GM23338 (cell line): ENCODE measurements at regions not wholly inside any gene's neighbourhood (a gene's known extent, or its start where the extent isn't known, plus 50 kb on each side); places are given as distances from the start of the nearest gene placed in this dataset.

Experiments
- ATAC-seq: fragments of 200-7000 bp; cut with Tn5 transposase; 3 replicates; pipeline ENCODE4 v1.9.1; 2020
- DNase-seq: peaks from one replicate; pipeline ENCODE4 v3.0.0-alpha.2; 2015; ENCODE audit warnings: low spot score
- H2AFZ ChIP-seq: fragments of 200-600 bp; sonication (generic); 2 replicates; pipeline ENCODE4 v1.8.0; 2016; ENCODE audit warnings: antibody characterized with exemption, mild to moderate bottlenecking, moderate library complexity
- H3F3A ChIP-seq: fragments of 200-600 bp; sonication (generic); replicated peaks from 2 replicates; pipeline ENCODE4 v1.8.0; 2017; ENCODE audit warnings: antibody characterized with exemption, mixed run types, low read depth
- H3K27ac ChIP-seq: fragments of 200-600 bp; sonication (generic); 2 replicates; pipeline ENCODE4 v1.6.1; 2016; ENCODE audit warnings: low read depth
- H3K27me3 ChIP-seq: fragments of 200-600 bp; sonication (generic); 2 replicates; pipeline ENCODE4 v1.8.0; 2016; ENCODE audit warnings: mild to moderate bottlenecking, mixed run types, moderate library complexity; ENCODE audit not compliant: insufficient read depth
- H3K36me3 ChIP-seq: fragments of 200-600 bp; sonication (generic); 2 replicates; pipeline ENCODE4 v1.8.0; 2016; ENCODE audit warnings: mild to moderate bottlenecking; ENCODE audit not compliant: insufficient read depth
- H3K4me1 ChIP-seq: fragments of 200-600 bp; sonication (generic); 2 replicates; pipeline ENCODE4 v1.8.0; 2016; ENCODE audit warnings: mild to moderate bottlenecking, moderate library complexity; ENCODE audit not compliant: insufficient read depth
- H3K4me2 ChIP-seq: fragments of 200-600 bp; sonication (generic); 2 replicates; pipeline ENCODE4 v1.7.1; 2017; ENCODE audit warnings: mixed run types
- H3K4me3 ChIP-seq: fragments of 200-600 bp; sonication (generic); 2 replicates; pipeline ENCODE4 v1.6.1; 2016; ENCODE audit warnings: mixed run types
- H3K79me2 ChIP-seq: fragments of 200-600 bp; sonication (generic); replicated peaks from 2 replicates; pipeline ENCODE4 v1.8.0; 2017; ENCODE audit warnings: mild to moderate bottlenecking; ENCODE audit not compliant: insufficient read depth
- H3K9me2 ChIP-seq: fragments of 200-600 bp; sonication (generic); 2 replicates; pipeline ENCODE4 v1.8.0; 2017; ENCODE audit not compliant: insufficient read depth
- H4K20me1 ChIP-seq: fragments of 200-600 bp; sonication (generic); replicated peaks from 2 replicates; pipeline ENCODE4 v1.8.0; 2017; ENCODE audit warnings: mild to moderate bottlenecking; ENCODE audit not compliant: insufficient read depth
- H3K27ac Mint-ChIP-seq: 2 replicates; pipeline ENCODE4 v1.8.0; 2020; ENCODE audit warnings: inconsistent platforms, mild to moderate bottlenecking, moderate library complexity, mixed read lengths
- H3K27me3 Mint-ChIP-seq: 3 replicates; pipeline ENCODE4 v1.8.0; 2022; ENCODE audit warnings: low read depth, mild to moderate bottlenecking, moderate library complexity, mixed read lengths, inconsistent platforms; ENCODE audit not compliant: insufficient read depth, poor library complexity
- H3K36me3 Mint-ChIP-seq: 3 replicates; pipeline ENCODE4 v1.8.0; 2021; ENCODE audit warnings: low read depth, mild to moderate bottlenecking, inconsistent platforms, moderate library complexity, mixed read lengths
- H3K4me1 Mint-ChIP-seq: 3 replicates; pipeline ENCODE4 v1.8.0; 2020; ENCODE audit warnings: mild to moderate bottlenecking, inconsistent platforms, mixed read lengths
- H3K4me3 Mint-ChIP-seq: 3 replicates; pipeline ENCODE4 v1.8.0; 2021; ENCODE audit warnings: moderate library complexity, mild to moderate bottlenecking, inconsistent platforms, mixed read lengths
- H3K9me3 Mint-ChIP-seq: 3 replicates; pipeline ENCODE4 v1.8.0; 2020; ENCODE audit warnings: moderate library complexity, mild to moderate bottlenecking, inconsistent platforms, mixed read lengths
- EZH2 ChIP-seq: fragments of 200-600 bp; sonication (generic); IDR thresholded peaks from one replicate; pipeline ENCODE4 v1.8.0; 2017; ENCODE audit warnings: antibody characterized with exemption, mild to moderate bottlenecking, low read depth; ENCODE audit not compliant: unreplicated experiment
- STAT1 ChIP-seq: IDR thresholded peaks from one replicate; pipeline ENCODE4 v1.6.1; 2016; ENCODE audit warnings: antibody characterized with exemption; ENCODE audit not compliant: unreplicated experiment
- ZNF331 ChIP-seq: fragments of 250-450 bp; sonication (Bioruptor Pico); IDR thresholded peaks from 2 replicates; pipeline ENCODE4 v1.5.0; 2020; ENCODE audit warnings: low read depth, mild to moderate bottlenecking, moderate library complexity
- TF ChIP-seq, protein P1 (sequence below), 2 experiments: fragments of 200-600 bp in 1 of 2; sonication (generic) in 1 of 2; conservative IDR thresholded peaks; 2 replicates each; pipeline versions ENCODE4 v1.5.1 to v1.6.1; 2016 to 2017; ENCODE audit warnings: antibody characterized with exemption in 2 of 2, low read depth in 2 of 2, mild to moderate bottlenecking in 2 of 2, moderate library complexity in 1 of 2

- H3F3A ChIP-seq: no peaks in the 10 kb centered on the region
- H3K4me3 ChIP-seq: no peak overlapping the region
- no peaks in the 10 kb centered on the region for H4K20me1 ChIP-seq
- no peak overlapping the region for H3K27ac ChIP-seq
- H3K36me3 ChIP-seq: no peaks in the 10 kb centered on the region
- TF ChIP-seq EZH2: no peak
- TF ChIP-seq ZNF331 (CRISPR knock-in tag): no peak
- no peaks in the 10 kb centered on the region for H3K9me2 ChIP-seq
- Mint-ChIP-seq H3K36me3 (no peaks in the 10 kb centered on the region), H3K9me3 (no peaks in the 10 kb centered on the region), H3K4me1 (no peaks in the 10 kb centered on the region), H3K4me3 (no peak overlapping the region), H3K27ac (no peak overlapping the region), H3K27me3 (peaks cover 1% of the 10 kb centered on the region)
- no peaks in the 10 kb centered on the region for H3K4me1 ChIP-seq
- H3K4me2 ChIP-seq: no peak overlapping the region
- ATAC-seq (no peak), DNase-seq (no peak)
- H3K79me2 ChIP-seq: no peaks in the 10 kb centered on the region
- H3K27me3 ChIP-seq: no peaks in the 10 kb centered on the region
- H2AFZ ChIP-seq: no peak overlapping the region
These were observed 75.3 kb upstream of the NCAM1 start for GRCh38 chr11:112885744-112886433.

GRCh38 chr11:112886434-112887370, 74.5 kb upstream of the NCAM1 start:
- no peak overlapping the region for H2AFZ ChIP-seq
- H3K4me2 ChIP-seq: no peak overlapping the region
- no peaks in the 10 kb centered on the region for H3K79me2 ChIP-seq
- Mint-ChIP-seq H3K4me3 (no peak overlapping the region), H3K27me3 (peaks cover 1% of the 10 kb centered on the region), H3K9me3 (no peaks in the 10 kb centered on the region), H3K36me3 (no peaks in the 10 kb centered on the region), H3K4me1 (no peaks in the 10 kb centered on the region), H3K27ac (no peak overlapping the region)
- no peaks in the 10 kb centered on the region for H4K20me1 ChIP-seq
- no peaks in the 10 kb centered on the region for H3K9me2 ChIP-seq
- no peaks in the 10 kb centered on the region for H3K27me3 ChIP-seq
- H3K4me3 ChIP-seq: no peak overlapping the region
- no peaks in the 10 kb centered on the region for H3K4me1 ChIP-seq
- H3K36me3 ChIP-seq: no peaks in the 10 kb centered on the region
- no peak overlapping the region for H3K27ac ChIP-seq
- H3F3A ChIP-seq: no peaks in the 10 kb centered on the region
- ATAC-seq: no peak
- no peak for DNase-seq
- TF ChIP-seq, protein P1, sequence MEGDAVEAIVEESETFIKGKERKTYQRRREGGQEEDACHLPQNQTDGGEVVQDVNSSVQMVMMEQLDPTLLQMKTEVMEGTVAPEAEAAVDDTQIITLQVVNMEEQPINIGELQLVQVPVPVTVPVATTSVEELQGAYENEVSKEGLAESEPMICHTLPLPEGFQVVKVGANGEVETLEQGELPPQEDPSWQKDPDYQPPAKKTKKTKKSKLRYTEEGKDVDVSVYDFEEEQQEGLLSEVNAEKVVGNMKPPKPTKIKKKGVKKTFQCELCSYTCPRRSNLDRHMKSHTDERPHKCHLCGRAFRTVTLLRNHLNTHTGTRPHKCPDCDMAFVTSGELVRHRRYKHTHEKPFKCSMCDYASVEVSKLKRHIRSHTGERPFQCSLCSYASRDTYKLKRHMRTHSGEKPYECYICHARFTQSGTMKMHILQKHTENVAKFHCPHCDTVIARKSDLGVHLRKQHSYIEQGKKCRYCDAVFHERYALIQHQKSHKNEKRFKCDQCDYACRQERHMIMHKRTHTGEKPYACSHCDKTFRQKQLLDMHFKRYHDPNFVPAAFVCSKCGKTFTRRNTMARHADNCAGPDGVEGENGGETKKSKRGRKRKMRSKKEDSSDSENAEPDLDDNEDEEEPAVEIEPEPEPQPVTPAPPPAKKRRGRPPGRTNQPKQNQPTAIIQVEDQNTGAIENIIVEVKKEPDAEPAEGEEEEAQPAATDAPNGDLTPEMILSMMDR (conservative IDR thresholded peaks at IDR 0.05; ENCODE audit: low read depth in 2 of 2): no peak

- Histone ChIP-seq H3K79me2 (no peaks in the 10 kb centered on the region), H3K27me3 (no peaks in the 10 kb centered on the region), H3K4me2 (no peak overlapping the region), H3K4me1 (no peaks in the 10 kb centered on the region), H3K27ac (no peak overlapping the region), H3F3A (no peaks in the 10 kb centered on the region), H3K4me3 (no peak overlapping the region), H3K9me2 (no peaks in the 10 kb centered on the region), H2AFZ (no peak overlapping the region), H3K36me3 (no peaks in the 10 kb centered on the region), H4K20me1 (no peaks in the 10 kb centered on the region)
- Mint-ChIP-seq H3K4me3 (no peak overlapping the region), H3K27ac (no peak overlapping the region), H3K27me3 (peaks cover 3% of the 10 kb centered on the region), H3K4me1 (no peaks in the 10 kb centered on the region), H3K36me3 (no peaks in the 10 kb centered on the region), H3K9me3 (no peaks in the 10 kb centered on the region)
- ATAC-seq (no peak), DNase-seq (no peak)
- TF ChIP-seq EZH2: no peak
- no peak for TF ChIP-seq STAT1
These were observed 71.8 kb upstream of the NCAM1 start for GRCh38 chr11:112889446-112889845.
